ENCODE measurements at regions not wholly inside any gene's neighbourhood (a gene's known extent, or its start where the extent isn't known, plus 50 kb on each side); places are given as distances from the start of the nearest gene placed in this dataset.
"Not testable (repeated sequence)": the region's sequence is repeated elsewhere in the genome, so short reads cannot be mapped to it uniquely, and the experiment has no call there.

DNA sequence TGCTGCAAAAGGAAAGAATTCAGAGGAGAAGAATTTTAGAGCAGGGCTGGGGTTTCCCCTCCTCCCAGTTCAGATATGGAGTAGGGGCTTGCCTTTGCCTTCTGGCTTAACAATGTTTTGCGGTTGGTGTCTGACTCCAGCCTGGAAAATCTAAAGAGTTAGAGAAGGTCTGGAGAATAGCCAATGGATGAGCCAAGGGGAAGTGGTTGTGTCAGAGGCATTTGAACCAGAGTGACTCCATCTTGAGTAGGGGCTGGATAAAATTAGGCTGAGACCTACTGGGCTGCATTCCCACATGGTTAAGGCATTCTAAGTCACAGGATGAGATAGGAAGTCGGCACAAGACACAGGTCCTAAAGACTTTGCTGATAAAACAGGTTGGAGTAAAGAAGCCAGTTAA, 133.7 kb downstream of the DIRAS2 start:
- DNase-seq (ENCODE audit: low read depth in 2 of 2), result no peak

DNA sequence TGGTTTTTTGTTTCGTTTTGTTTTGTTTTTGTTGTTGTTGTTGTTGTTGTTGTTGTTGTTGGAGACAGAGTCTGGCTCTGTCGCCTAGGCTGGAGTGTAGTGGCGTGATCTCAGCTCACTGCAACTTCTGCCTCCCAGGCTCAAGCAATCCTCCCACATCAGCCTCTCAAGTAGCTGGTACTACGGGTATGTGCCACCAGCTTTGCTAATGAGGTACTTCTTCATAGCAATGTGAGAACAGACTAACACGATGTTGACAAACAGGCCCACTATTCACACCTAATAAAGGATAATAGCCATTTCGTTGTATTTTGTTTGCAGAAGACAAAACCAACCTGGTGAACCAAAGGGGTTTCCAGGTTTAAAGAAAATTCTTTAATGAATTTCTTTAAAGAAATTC, 130.9 kb downstream of the DIRAS2 start:
- DNase-seq (ENCODE audit: low read depth in 2 of 2), result no peak

DNA sequence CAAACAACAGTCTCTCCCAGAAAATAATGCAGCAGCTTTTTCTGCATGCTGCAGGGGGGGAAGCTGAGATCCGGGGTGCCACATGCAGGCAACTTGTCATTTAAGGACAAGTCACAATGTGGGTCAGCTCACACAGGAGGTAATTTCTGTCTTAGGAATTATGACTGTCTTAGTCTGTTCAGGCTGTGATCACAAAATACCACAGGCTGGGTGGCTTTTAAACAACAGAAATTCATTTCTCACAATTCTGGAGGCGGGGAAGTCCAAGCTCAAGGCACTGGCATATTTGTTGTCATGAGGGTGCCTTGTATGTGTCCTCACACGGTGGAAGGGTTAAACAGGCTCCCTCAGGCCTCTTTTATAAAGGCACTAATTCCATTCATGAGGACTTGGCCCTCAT, 127.7 kb downstream of the DIRAS2 start:
- no peak for DNase-seq (ENCODE audit: low read depth in 2 of 2)

DNA sequence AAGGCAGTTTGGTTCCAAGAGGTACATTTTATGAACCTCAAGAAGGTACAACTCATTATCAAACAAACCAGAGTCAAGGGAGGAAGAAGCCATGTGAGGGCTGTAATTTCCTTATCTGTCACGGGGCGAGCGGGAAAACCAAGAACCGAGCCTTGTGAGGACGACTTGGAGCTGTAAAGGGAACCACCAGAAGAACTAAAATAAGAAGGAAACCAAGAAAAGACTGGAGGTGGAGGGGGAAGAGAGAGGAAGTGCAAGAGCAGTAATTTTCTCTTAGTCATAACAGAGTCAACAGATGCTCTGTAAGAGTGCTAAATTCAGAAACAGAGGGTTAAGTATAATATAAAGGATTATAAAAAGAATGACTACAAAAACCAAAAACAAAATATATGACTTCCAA, 127.1 kb downstream of the DIRAS2 start:
- no peak for DNase-seq (ENCODE audit: low read depth in 2 of 2)

DNA sequence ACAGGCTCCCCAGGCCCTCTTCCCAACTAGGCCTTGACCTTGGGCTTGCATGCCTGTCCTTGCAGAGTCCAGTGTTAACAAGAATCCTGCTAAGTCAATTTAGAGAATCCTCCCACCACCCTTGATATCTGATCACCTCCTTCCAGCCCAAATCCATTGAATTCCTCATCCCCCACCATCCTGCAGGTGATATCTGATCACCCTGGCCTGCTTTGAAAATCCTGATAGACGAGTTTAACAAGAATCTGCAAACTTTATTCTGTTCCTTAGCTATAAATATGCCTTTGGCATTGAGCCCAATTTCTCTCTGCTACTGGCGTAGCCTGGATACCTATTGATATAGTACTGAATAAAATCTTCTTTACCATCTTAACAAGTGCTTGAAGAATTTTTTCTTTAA, 125.5 kb downstream of the DIRAS2 start:
- DNase-seq (ENCODE audit: low read depth in 2 of 2), result no peak

DNA sequence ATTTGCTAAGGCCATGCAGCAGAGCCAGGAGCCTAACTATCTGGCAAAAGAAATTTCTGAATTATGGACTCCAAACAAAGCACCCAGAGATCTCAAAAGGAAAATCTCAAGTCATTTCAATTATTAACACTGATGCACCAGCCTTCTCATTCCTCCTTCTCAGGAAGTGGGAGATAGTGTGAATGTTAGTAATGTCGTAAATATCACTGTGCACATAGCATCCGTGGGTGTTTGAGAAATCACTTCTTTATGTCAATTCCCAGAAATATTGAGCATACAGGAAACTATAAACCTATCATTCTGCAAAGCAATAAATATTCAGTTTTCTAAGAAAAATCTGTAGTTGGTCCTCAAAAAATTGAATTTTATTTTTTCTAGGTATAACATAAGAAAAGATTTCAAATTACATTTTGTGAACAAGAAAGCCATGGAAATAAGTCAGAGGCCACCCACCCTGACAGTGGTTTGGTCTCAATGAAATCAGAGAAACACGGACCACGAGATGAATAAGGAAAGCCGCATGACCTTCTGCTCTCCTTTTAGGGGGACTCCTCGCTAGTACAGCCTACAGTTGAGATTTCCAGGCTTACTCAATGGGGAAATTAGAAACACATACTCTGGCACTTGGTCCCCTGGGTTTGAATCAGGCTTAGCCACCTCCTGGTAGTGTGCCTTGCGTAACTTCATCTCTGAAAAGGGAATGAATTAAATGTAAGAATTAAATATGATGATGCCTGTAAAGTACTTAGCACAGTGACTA, 120.6 kb downstream of the DIRAS2 start:
- no peak for DNase-seq (ENCODE audit: low read depth in 2 of 2)

DNA sequence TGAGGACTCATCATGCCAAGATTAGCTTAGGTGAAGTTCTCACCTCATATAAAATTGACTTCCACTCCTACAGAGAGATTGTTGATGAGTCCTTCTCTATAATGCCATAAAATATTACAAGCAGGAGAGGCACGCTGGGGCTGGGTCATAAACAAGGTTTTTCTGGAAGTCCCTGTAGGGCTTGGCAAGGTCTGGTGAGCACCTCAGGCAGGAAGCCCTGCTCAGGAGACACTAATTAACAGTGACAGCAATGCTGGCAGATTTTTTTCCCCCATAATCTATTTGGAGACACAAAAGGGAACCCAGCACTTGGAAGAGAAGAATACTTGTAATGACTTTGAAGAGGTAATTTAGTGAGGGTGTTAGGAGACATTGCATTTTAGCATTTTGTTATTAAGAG, 118.7 kb downstream of the DIRAS2 start:
- DNase-seq (ENCODE audit: low read depth in 2 of 2), result no peak

DNA sequence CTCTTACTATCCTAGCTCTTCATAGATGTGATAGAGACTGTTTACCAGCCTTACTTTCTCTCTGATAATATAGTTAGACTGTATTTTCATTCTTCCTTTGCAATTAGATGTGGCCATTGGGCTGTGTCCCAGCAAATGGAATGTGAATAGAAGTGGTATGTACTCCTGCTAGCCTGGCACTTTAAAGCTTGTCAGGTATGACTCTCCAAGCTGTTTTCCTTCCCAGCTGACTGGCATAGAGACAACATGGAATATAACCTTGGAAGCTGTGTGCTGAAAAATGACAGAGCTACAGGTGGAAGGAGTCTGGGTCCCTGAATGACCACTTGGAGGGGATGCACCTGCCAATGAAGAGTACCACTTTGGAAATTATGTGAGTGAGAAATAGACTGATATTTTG, 116.2 kb downstream of the DIRAS2 start:
- no peak for DNase-seq (ENCODE audit: low read depth in 2 of 2)

DNA sequence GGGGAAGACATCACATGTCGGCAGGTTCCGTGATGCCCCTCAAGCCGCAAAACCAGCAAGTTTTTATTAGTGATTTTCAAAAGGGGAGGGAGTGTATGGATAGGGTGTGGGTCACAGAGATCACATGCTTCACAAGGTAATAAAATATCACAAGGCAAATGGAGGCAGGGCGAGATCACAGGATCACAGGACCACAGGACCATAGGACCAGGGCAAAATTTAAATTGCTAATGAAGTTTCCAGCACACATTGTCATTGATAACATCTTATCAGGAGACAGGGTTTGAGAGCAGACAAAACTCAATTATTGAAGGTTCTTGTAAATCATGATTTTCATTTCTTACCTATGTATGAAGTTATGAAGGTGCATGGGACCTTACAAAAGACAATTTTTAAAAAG, 106.5 kb downstream of the DIRAS2 start:
- DNase-seq (ENCODE audit: low read depth in 2 of 2), result not testable (repeated sequence)

DNA sequence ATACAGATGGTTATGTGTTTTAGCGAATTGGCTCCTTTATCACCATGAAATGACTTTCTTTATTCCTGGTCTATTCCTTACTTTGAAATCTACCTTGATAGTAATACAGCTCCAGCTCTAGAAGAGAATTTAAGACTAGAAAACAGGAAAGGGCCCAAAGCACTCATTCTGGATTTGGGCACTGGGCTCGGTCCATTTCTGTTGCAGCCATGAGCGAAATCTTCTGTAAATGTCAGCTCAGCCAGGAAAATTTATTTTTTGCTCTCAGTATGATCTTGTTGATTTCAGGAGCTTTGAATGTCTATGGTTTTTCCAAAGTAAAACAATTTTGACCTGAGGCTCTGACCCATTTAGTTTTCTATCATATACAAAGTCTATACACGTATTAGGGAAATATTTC, 104.1 kb downstream of the DIRAS2 start:
- no peak for DNase-seq (ENCODE audit: low read depth in 2 of 2)

DNA sequence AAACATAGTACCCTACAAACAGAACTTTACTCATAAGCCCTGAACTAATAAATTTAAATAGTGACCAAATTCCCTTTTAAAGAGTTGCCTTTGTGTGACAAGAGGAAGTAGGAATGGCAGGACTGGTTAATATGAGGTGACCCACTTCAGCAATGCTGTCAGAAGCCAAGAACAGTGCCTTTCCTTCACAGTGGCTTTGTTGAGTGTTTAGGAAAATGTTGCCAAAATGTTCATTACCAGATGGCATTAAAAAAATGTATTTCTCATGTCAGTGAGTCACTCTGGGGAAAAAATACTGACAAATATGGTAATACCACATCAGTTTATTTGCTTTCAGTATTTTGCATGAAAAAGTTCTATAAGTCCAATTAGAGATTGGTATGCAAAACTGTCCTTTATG, 103.3 kb downstream of the DIRAS2 start:
- DNase-seq (ENCODE audit: low read depth in 2 of 2), result no peak

DNA sequence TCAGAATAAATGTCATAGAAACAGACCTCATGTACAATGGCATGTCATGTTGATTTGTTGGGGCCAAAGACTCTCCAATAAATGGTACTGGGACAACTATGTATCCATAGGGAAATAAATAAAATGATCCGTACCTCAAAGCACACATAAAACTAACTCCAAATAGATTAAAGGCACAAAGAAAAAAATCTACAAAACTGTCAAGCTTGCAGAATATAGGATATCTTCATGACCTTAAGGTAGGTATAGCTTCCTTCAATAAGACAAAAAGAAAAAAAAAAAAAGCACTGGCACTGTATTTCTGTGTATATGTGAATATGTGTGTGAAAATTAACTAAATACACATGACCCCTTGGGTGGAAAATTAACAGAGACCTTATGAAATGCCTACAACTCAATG, 101.9 kb downstream of the DIRAS2 start:
- no peak for DNase-seq (ENCODE audit: low read depth in 2 of 2)

DNA sequence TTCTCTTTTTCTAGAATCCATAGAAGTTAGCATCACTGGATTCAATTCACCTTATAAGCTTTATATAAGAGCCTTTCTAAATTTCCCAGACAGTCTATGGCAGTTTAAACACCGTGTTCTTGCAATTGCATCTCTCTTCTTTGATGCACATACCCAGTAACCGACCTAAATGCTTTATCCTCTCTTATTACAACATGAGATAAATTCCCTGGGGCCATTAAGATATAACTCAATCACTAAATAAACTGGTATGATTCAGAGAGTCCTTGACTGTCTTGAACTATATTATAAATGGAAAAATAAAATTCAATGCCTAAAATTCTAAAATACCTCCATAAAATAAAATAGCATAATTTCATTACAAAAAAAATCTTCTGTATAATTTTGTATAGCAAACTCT, 98.1 kb downstream of the DIRAS2 start:
- DNase-seq (ENCODE audit: low read depth in 2 of 2), result no peak

DNA sequence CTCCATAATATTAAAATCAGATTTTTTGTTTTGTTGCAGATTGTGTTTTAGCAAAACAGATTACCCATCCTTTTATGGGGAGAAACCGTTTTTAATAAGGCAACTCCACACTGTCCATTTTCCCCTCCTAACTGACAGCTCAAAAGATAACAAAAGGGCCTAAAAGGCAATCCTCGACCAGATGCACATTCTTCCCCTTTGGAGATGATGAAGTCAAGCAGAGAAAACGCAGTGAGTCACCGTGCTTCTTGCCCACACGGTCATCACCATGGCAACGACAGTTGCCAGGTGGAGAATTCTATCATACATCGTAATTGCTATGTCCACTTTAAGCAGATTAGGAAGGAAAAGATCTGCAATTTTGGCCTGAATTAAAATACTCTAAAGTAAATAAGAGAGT, 96.4 kb downstream of the DIRAS2 start:
- no peak for DNase-seq (ENCODE audit: low read depth in 2 of 2)

DNA sequence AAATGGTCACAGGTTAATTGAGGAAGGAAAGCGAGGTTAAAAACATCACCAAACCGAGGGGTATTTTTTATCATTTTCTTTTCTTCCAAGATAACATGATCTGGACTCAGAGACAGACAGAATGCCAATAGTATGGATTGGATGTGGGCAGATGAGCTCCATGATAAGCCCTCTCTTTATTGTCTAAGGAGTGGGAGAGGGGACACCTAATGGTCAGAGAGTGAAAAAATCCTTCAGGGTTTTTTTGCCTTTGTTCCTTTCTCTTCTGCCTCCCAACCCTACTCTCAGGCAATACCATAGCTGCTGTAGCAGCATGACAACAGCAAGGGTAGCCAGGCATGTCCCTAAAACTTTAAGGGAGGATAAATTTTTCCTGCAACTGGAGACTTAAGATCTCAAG, 94.7 kb downstream of the DIRAS2 start:
- no peak for DNase-seq (ENCODE audit: low read depth in 2 of 2)

DNA sequence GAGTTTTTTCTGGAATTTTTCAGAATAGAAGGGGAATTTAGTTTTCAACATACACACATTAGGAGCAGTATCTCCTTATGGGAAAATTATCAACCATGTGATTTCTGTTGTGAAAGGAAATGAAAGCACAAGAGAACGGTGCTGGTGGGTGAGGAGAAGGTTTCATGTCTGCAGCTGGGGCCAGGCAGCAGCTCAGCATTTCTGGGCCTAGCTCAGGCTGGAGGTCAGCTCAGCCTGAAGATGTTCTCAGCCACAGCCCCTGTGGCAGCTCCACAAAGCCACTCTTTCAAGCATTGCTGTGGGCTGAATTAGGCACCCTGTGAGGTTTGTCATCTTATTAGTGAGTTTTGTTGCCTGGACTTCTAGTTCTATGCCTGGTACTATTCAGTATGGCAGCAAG, 90.3 kb downstream of the DIRAS2 start:
- no peak for DNase-seq (ENCODE audit: low read depth in 2 of 2)

DNA sequence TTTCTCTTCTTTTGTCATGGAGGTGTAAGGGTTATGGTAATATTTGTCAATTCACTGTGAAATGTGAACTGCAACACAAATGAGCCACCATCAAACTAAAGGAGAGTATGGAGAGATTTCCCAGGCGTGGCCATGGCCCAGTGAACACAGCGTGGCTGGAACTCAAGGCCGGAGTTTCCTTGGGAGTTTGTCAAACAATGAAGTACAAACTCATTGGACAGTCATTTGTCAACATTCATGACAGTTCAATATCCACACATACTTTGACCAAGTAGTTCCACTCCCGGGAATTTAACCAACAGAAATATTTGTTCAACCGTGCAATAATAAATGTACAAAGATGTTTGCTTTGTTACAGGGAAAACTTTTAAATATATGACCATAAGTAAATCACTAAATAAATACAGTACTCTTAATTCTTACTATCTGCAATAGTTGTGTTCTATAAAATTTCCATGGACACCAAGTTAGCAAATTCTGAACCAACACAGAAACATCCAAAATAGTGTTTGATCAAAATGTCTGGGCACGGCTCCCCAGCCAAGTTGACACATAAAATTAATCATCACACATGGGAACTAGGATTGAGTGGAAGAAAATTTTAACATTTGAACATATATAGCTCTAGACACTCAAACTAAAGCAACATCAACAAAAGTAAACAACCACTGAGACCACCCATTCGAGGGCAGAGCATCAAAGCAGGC, 87.1 kb downstream of the DIRAS2 start:
- no peak for DNase-seq (ENCODE audit: low read depth in 2 of 2)

DNA sequence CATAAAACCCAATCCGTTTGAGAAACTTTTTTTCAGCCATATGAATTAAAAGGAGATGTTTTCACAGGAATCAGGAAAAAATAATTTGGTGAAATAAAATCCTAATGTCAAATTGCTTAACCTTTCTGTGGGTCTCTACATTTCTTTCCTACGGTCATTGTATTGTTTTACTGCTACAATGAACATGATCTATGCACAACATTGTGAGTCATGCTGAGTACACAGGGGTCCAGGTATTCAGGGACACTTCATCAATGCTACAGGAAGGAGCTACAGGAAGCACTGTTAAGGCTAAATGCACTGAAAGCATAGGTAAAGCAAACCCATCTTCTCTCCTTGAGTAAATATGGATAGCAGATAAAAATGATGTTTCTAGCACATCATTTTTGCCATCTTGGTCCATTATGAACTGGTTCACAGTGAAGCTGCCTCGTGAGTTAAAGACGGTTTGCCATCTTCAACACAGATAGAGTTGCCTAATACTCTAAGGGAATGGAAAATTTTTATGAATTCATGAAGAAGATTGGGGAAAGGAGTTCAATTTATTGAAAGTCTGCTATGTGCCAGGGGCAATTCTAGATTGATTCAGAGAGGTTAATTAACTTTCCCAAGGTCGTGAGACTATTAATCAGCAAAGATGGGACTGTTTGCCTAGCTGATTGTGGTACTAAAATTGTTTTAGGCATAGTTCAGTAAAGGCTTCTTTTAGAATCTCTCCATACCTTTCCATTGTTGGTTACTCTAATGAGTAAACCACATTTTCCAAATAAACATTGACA, 85.5 kb downstream of the DIRAS2 start:
- DNase-seq (ENCODE audit: low read depth in 2 of 2), result no peak

DNA sequence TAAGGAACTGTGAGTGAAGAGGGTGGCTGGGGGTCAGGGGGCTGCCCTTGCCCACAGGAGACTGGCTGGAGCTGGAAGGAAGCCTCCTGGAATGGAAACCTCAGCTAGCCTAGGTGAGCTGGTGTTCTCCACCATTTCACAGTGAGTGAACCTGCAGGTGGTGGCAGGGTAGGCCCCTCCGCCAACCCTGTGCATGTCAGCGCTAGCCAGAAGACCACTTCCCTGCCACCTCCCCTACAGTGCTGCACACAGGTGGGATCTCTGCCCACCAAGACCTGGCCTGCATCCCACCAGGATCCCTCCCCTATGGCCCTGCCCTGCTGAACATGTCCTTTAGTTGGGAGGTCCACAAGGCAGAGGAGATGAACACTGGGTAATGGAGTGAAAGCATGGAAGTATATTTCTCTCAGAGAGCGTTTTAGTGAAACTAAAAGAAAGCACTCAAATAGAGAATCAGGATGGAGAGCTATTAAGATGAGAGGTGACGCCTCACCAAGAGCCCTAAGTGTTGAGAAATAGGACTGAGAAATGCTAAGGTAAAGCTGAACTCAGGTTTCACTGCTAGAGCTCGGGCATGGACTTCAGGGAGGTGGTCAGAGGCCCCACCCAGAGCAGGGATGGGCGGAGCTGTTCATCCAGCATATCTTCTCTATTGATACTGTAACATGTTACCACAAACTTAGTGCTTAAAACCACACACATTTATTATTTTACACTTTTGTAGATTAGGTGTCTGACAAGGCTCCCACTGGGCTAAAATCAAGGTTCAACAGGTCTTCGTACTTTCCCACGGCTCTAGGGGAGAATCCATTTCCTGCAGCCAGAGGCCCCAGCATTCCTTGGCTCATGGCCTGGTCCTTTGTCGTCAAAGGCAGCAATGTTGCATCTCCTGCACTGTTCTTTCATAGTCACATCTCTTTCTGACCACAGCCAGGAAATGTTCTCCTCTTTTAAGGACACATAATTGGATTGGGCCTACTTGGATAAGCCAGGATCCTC, 83.2 kb downstream of the DIRAS2 start:
- DNase-seq (ENCODE audit: low read depth in 2 of 2), result no peak

All from stimulated activated CD4-positive, alpha-beta T cell treated with anti-CD3 and anti-CD28 coated beads, Interleukin-1b, Interleukin-23, amount 100 ng/mL, for 1 hour (primary cell).